Esophagus muscularis mucosa (tissue), 4 donors: ENCODE measurements at regions not wholly inside any gene's neighbourhood (a gene's known extent, or its start where the extent isn't known, plus 50 kb on each side); places are given as distances from the start of the nearest gene placed in this dataset.

ENCODE experiments used
- CTCF ChIP-seq, 3 experiments: fragments of 200-600 bp in 2 of 3; fragments of 450-650 bp in 1 of 3; sonication (generic) in 2 of 3; IDR thresholded peaks; one replicate each; pipeline ENCODE4 v1.5.1; 2017 to 2019; ENCODE audit warnings: antibody characterized with exemption in 3 of 3, mild to moderate bottlenecking in 2 of 3, moderate library complexity in 1 of 3
- EP300 ChIP-seq: sonication (generic); formaldehyde crosslinking; IDR thresholded peaks from one replicate; pipeline ENCODE4 v1.6.1; 2017; ENCODE audit warnings: antibody characterized with exemption
- POLR2A ChIP-seq: fragments of 450-650 bp; IDR thresholded peaks from one replicate; pipeline ENCODE4 v1.6.1; 2017; ENCODE audit warnings: antibody characterized with exemption, moderate library complexity, mild to moderate bottlenecking, low read depth
- POLR2AphosphoS5 ChIP-seq, 2 donors: sonication (generic); formaldehyde crosslinking; IDR thresholded peaks; one replicate each; pipeline ENCODE4 v1.6.1; 2017; ENCODE audit warnings: antibody characterized with exemption in 2 of 2

GRCh38 chr5:96123418-96123817, 161.8 kb upstream of the ELL2 start:
- no peak for TF ChIP-seq CTCF (IDR thresholded peaks at IDR 0.05)
- no peak for TF ChIP-seq POLR2A
- TF ChIP-seq POLR2AphosphoS5 (IDR thresholded peaks at IDR 0.05): no peak
- no peak for TF ChIP-seq EP300
